ENCODE measurements at regions not wholly inside any gene's neighbourhood (a gene's known extent, or its start where the extent isn't known, plus 50 kb on each side); places are given as distances from the start of the nearest gene placed in this dataset.

- no peak for TF ChIP-seq CTCF (IDR thresholded peaks at IDR 0.05; ENCODE audit: insufficient read depth, low read length, poor library complexity, severe bottlenecking)
- H3K4me3 ChIP-seq (replicated peaks; ENCODE audit: low read depth, low read length): no peak overlapping the region
- no peak for DNase-seq (ENCODE audit: extremely low read depth, insufficient read length)
- no peaks in the 10 kb centered on the region for H3K27me3 ChIP-seq (replicated peaks; ENCODE audit: control insufficient read depth, insufficient read depth, low read length)
- H3K36me3 ChIP-seq (ENCODE audit: control insufficient read depth, insufficient read depth, low read length): no peaks in the 10 kb centered on the region
Measured at GRCh38 chr4:176607807-176608206, 184.9 kb downstream of the VEGFC start.

GRCh38 chr4:176608346-176608745 lies 184.4 kb downstream of the VEGFC start:
- Histone ChIP-seq H3K36me3 (ENCODE audit: control insufficient read depth, insufficient read depth, low read length) (no peaks in the 10 kb centered on the region), H3K27me3 (replicated peaks; ENCODE audit: control insufficient read depth, insufficient read depth, low read length) (no peaks in the 10 kb centered on the region), H3K4me3 (replicated peaks; ENCODE audit: low read depth, low read length) (no peak overlapping the region)
- DNase-seq (ENCODE audit: extremely low read depth, insufficient read length): no peak
- no peak for TF ChIP-seq CTCF (IDR thresholded peaks at IDR 0.05; ENCODE audit: insufficient read depth, low read length, poor library complexity, severe bottlenecking)

- Histone ChIP-seq H3K4me3 (replicated peaks; ENCODE audit: low read depth, low read length) (no peak overlapping the region), H3K27me3 (replicated peaks; ENCODE audit: control insufficient read depth, insufficient read depth, low read length) (no peaks in the 10 kb centered on the region), H3K36me3 (ENCODE audit: control insufficient read depth, insufficient read depth, low read length) (no peaks in the 10 kb centered on the region)
- no peak for TF ChIP-seq CTCF (IDR thresholded peaks at IDR 0.05; ENCODE audit: insufficient read depth, low read length, poor library complexity, severe bottlenecking)
- DNase-seq (ENCODE audit: extremely low read depth, insufficient read length): no peak
Measured at GRCh38 chr4:176610594-176610993, 182.1 kb downstream of the VEGFC start.

- no peak overlapping the region for H3K4me3 ChIP-seq (replicated peaks; ENCODE audit: low read depth, low read length)
- no peak for DNase-seq (ENCODE audit: extremely low read depth, insufficient read length)
- no peaks in the 10 kb centered on the region for H3K27me3 ChIP-seq (replicated peaks; ENCODE audit: control insufficient read depth, insufficient read depth, low read length)
- TF ChIP-seq CTCF (IDR thresholded peaks at IDR 0.05; ENCODE audit: insufficient read depth, low read length, poor library complexity, severe bottlenecking): no peak
- no peaks in the 10 kb centered on the region for H3K36me3 ChIP-seq (ENCODE audit: control insufficient read depth, insufficient read depth, low read length)
Measured at GRCh38 chr4:176611381-176611780, 181.3 kb downstream of the VEGFC start.

- no peak for TF ChIP-seq CTCF (IDR thresholded peaks at IDR 0.05; ENCODE audit: insufficient read depth, low read length, poor library complexity, severe bottlenecking)
- DNase-seq (ENCODE audit: extremely low read depth, insufficient read length): no peak
- H3K4me3 ChIP-seq (replicated peaks; ENCODE audit: low read depth, low read length): no peak overlapping the region
- no peaks in the 10 kb centered on the region for H3K36me3 ChIP-seq (ENCODE audit: control insufficient read depth, insufficient read depth, low read length)
- H3K27me3 ChIP-seq (replicated peaks; ENCODE audit: control insufficient read depth, insufficient read depth, low read length): no peaks in the 10 kb centered on the region
Measured at GRCh38 chr4:176611951-176612350, 180.8 kb downstream of the VEGFC start.

GRCh38 chr4:176614793-176615192 lies 177.9 kb downstream of the VEGFC start:
- H3K27me3 ChIP-seq (replicated peaks; ENCODE audit: control insufficient read depth, insufficient read depth, low read length): no peaks in the 10 kb centered on the region
- DNase-seq (ENCODE audit: extremely low read depth, insufficient read length): no peak
- TF ChIP-seq CTCF (IDR thresholded peaks at IDR 0.05; ENCODE audit: insufficient read depth, low read length, poor library complexity, severe bottlenecking): no peak
- H3K36me3 ChIP-seq (ENCODE audit: control insufficient read depth, insufficient read depth, low read length): no peaks in the 10 kb centered on the region
- H3K4me3 ChIP-seq (replicated peaks; ENCODE audit: low read depth, low read length): no peak overlapping the region
